ENCODE measurements at regions not wholly inside any gene's neighbourhood (a gene's known extent, or its start where the extent isn't known, plus 50 kb on each side); places are given as distances from the start of the nearest gene placed in this dataset.

DNA sequence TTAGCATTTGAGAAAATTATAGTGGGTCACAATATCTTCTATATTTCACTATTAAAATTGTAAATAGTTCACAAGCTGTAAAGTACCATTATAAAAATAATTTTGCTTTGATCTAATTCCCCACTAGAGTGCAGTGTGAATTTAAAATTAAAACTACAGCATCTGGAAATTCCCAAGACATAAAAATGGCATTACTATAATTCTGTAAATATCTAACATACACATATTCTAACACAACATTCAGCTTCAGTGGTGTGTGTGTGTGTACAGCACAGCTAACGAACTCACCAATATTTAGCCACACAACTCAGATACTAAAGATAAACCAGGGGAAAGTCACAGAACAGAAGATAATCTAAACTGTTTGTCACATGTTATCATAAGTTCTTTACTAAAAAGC lies 424.9 kb upstream of the ZNF385D start:
- TF ChIP-seq, protein P1, sequence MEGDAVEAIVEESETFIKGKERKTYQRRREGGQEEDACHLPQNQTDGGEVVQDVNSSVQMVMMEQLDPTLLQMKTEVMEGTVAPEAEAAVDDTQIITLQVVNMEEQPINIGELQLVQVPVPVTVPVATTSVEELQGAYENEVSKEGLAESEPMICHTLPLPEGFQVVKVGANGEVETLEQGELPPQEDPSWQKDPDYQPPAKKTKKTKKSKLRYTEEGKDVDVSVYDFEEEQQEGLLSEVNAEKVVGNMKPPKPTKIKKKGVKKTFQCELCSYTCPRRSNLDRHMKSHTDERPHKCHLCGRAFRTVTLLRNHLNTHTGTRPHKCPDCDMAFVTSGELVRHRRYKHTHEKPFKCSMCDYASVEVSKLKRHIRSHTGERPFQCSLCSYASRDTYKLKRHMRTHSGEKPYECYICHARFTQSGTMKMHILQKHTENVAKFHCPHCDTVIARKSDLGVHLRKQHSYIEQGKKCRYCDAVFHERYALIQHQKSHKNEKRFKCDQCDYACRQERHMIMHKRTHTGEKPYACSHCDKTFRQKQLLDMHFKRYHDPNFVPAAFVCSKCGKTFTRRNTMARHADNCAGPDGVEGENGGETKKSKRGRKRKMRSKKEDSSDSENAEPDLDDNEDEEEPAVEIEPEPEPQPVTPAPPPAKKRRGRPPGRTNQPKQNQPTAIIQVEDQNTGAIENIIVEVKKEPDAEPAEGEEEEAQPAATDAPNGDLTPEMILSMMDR (IDR thresholded peaks at IDR 0.05) = peak in 1 of 7 experiments; percentile 6
- no peak for TF ChIP-seq POLR2A (IDR thresholded peaks at IDR 0.05)
